T-cell (primary cell): ENCODE measurements at regions not wholly inside any gene's neighbourhood (a gene's known extent, or its start where the extent isn't known, plus 50 kb on each side); places are given as distances from the start of the nearest gene placed in this dataset.

Experiments used
- ATAC-seq, 4 experiments: fragments of 200-7000 bp in 3 of 4; fragments of 150-1000 bp in 1 of 4; cut with Tn5 transposase; replicated peaks in 1 of 4; 1 replicate in 3 of 4; 2 replicates in 1 of 4; pipeline ENCODE4 v1.10.0; 2021; ENCODE audit warnings: moderate library complexity in 3 of 4, mild to moderate bottlenecking in 2 of 4, moderate number of reproducible peaks in 1 of 4
- CTCF ChIA-PET, 2 donors: fragments of 300-600 bp; sonication (Branson Sonifier 250); formaldehyde crosslinking; loops; one replicate each; lab custom pipeline; 2022; ENCODE audit warnings: antibody characterized with exemption in 2 of 2; lab: Charles Lee
- POLR2A ChIA-PET, 2 donors: fragments of 300-600 bp; sonication (Branson Sonifier 250); formaldehyde crosslinking; loops; one replicate each; lab custom pipeline; 2022; ENCODE audit warnings: antibody characterized with exemption in 2 of 2; lab: Charles Lee
- DNase-seq, 35 experiments: peaks; one replicate each; pipeline versions ENCODE4 v3.0.0 to v3.0.0-alpha.2; 2013 to 2023
- H3K27ac ChIP-seq: one replicate; pipeline ENCODE4 v1.5.1; 2013; ENCODE audit warnings: low read length
- H3K27me3 ChIP-seq, 2 experiments: replicated peaks in 1 of 2; 1 replicate in 1 of 2; 2 replicates in 1 of 2; pipeline versions ENCODE4 v1.6.1 to v1.7.0; 2013; ENCODE audit warnings: low read length in 1 of 2, mixed read lengths in 1 of 2; ENCODE audit not compliant: control insufficient read depth in 2 of 2, insufficient read depth in 2 of 2; ENCODE audit errors: extremely low read depth in 1 of 2
- H3K36me3 ChIP-seq, 2 donors: 1 replicate in 1 of 2; 2 replicates in 1 of 2; pipeline versions ENCODE4 v1.6.1 to v1.7.0; 2013; ENCODE audit warnings: low read length in 1 of 2; ENCODE audit not compliant: control insufficient read depth in 2 of 2, insufficient read depth in 1 of 2; ENCODE audit errors: extremely low read depth in 1 of 2
- H3K4me1 ChIP-seq, 2 experiments: 1 replicate in 1 of 2; 2 replicates in 1 of 2; pipeline versions ENCODE4 v1.6.1 to v1.7.0; 2013; ENCODE audit warnings: low read length in 2 of 2, mixed read lengths in 1 of 2; ENCODE audit not compliant: insufficient read depth in 2 of 2, control insufficient read depth in 1 of 2; ENCODE audit errors: extremely low read depth in 1 of 2
- H3K4me3 ChIP-seq, 2 donors: 1 replicate in 1 of 2; 2 replicates in 1 of 2; pipeline versions ENCODE4 v1.5.1 to v1.7.0; 2013; ENCODE audit warnings: mild to moderate bottlenecking in 2 of 2, low read length in 1 of 2, moderate library complexity in 1 of 2; ENCODE audit not compliant: control insufficient read depth in 1 of 2; ENCODE audit errors: extremely low read depth in 1 of 2
- H3K9me3 ChIP-seq: 2 replicates; pipeline ENCODE4 v1.7.0; 2013
- H3K27ac Mint-ChIP-seq, 2 donors: one replicate each; pipeline ENCODE4 v1.8.0; 2020 to 2021; ENCODE audit warnings: mild to moderate bottlenecking in 2 of 2, mixed read lengths in 2 of 2
- H3K27me3 Mint-ChIP-seq, 2 donors: one replicate each; pipeline ENCODE4 v1.8.0; 2021 to 2022; ENCODE audit warnings: mixed read lengths in 2 of 2
- H3K36me3 Mint-ChIP-seq: one replicate; pipeline ENCODE4 v1.8.0; 2021; ENCODE audit warnings: mixed read lengths
- H3K4me1 Mint-ChIP-seq, 3 donors: one replicate each; pipeline ENCODE4 v1.8.0; 2020 to 2022; ENCODE audit warnings: mixed read lengths in 3 of 3, mild to moderate bottlenecking in 1 of 3
- H3K4me3 Mint-ChIP-seq, 3 donors: one replicate each; pipeline ENCODE4 v1.8.0; 2020 to 2022; ENCODE audit warnings: mild to moderate bottlenecking in 3 of 3, mixed read lengths in 3 of 3, moderate library complexity in 3 of 3
- H3K9me3 Mint-ChIP-seq, 3 donors: one replicate each; pipeline ENCODE4 v1.8.0; 2020 to 2022; ENCODE audit warnings: mixed read lengths in 3 of 3
- WGBS: methylation state at CpG from one replicate; pipeline ENCODE4 v1.1.5; 2013; ENCODE audit warnings: missing lambda C conversion rate; ENCODE audit not compliant: insufficient coverage; 5-methylcytosine and 5-hydroxymethylcytosine counted together

DNA sequence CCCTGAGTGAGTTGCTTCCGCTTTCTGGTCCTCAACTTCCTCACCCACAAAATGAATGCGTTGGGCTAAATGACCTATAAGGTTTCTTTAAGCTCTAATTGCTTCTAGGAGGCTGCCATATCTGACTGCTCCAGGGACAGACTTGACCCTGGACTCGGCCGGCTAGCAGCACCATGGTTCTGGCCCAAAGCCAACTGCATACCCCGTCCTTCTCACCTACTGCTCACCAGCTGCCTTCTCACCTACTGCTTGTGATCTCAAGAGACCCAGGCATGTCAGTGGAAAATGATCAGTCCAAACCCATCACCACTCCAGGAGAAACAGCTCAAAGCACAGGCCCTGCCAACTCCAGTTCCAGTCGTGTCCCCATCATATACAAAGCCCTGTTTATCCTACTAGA, 124.3 kb upstream of the IRX5 start:
- H3K27me3 ChIP-seq: peaks cover 0 to 2% of the 10 kb centered on the region in 2 experiments
- no peaks in the 10 kb centered on the region for H3K36me3 ChIP-seq
- no peak for ATAC-seq
- no peaks in the 10 kb centered on the region for H3K36me3 Mint-ChIP-seq
- H3K27me3 Mint-ChIP-seq: peaks cover 0 to 9% of the 10 kb centered on the region in 2 donors
- H3K27ac Mint-ChIP-seq: no peak overlapping the region
- H3K4me1 Mint-ChIP-seq: no peaks in the 10 kb centered on the region
- no peak overlapping the region for H3K27ac ChIP-seq
- 81% methylated on average over 5 of the region's 6 CpGs for WGBS
- DNase-seq: no peak
- no peaks in the 10 kb centered on the region for H3K9me3 ChIP-seq
- H3K9me3 Mint-ChIP-seq: peaks cover 0 to 5% (median 0%) of the 10 kb centered on the region in 3 donors
- no peaks in the 10 kb centered on the region for H3K4me1 ChIP-seq
- H3K4me3 Mint-ChIP-seq: no peak overlapping the region
- ChIA-PET CTCF (no interaction called here), POLR2A (no interaction called here)
- H3K4me3 ChIP-seq: no peak overlapping the region

DNA sequence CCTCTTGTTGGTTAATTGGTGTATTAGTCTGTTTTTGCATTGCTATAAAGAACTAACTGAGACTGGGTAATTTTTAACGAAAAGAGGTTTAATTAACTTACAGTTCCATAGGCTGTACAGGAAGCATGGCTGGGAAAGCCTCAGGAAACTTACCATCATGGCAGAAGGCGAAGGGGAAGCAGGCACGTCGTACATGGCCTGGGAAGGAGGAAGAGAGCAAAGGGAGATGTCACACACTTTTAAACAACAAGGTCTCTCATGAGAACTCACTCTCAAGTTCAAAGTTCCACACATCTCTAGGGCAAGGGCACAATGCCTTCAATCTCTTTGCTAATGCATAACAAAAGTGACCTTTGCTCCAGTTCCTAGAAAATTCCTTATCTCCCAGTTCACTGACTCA, 125.0 kb upstream of the IRX5 start:
- Mint-ChIP-seq H3K4me1 (no peaks in the 10 kb centered on the region), H3K9me3 (peaks cover 0 to 6% (median 2%) of the 10 kb centered on the region in 3 donors), H3K4me3 (no peak overlapping the region), H3K27me3 (peaks cover 0 to 15% of the 10 kb centered on the region in 2 donors), H3K36me3 (no peaks in the 10 kb centered on the region), H3K27ac (no peak overlapping the region)
- H3K4me1 ChIP-seq: no peaks in the 10 kb centered on the region
- H3K4me3 ChIP-seq: no peak overlapping the region
- no peak overlapping the region for H3K27ac ChIP-seq
- no peak for DNase-seq
- no peak for ATAC-seq
- no CpG with 5 or more reads among the region's 4 CpGs for WGBS
- peaks cover 0 to 2% of the 10 kb centered on the region in 2 experiments for H3K27me3 ChIP-seq
- no peaks in the 10 kb centered on the region for H3K9me3 ChIP-seq
- H3K36me3 ChIP-seq: no peaks in the 10 kb centered on the region
- ChIA-PET CTCF (no interaction called here), POLR2A (interaction anchor here in 1 of 2 donors (0.6 kb wide), 1 partner anchor 357 kb away, joined by 7 read pairs; no protein-coding TSS in a partner anchor)

DNA sequence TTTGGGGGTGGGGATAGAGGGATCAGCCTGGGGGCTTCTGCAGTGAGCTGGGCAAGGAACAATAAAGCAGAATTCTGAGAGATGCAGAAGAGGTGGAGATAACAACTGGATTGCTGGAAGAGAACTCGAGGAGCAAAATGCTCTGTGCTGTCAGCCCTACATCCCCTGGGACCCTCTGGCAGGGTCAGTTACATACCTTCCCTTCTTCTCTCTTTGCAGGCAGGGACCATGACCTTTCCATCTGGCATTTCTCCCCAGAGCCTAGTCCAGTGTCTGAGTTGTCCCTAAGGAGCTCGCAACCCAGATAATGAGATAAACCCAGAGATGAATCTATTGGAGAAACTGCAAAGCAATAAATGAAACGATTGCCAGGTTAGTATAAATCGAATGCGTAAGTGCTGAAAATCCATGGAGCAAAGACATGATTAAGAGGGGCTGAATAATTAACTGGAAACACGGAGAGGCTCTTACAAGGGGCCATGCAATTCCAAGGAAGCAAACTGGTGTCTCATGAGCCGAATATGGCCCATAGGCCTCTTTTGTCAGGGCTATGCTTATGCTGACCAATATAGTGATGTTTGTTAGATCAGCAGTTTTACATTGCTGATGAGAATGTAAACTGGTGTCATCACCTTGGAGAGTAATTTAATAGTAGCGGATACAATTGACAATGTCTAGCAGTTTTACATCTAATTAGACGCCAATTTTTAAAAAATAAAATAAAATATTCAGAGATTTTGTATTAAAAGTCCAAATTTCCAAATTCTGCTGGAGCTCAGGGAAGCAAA, 129.4 kb upstream of the IRX5 start:
- ATAC-seq (no peak), DNase-seq (no peak)
- H3K9me3 ChIP-seq: no peaks in the 10 kb centered on the region
- no peaks in the 10 kb centered on the region for H3K4me1 ChIP-seq
- Mint-ChIP-seq H3K4me1 (no peaks in the 10 kb centered on the region), H3K4me3 (no peak overlapping the region), H3K9me3 (peaks cover 18 to 22% (median 21%) of the 10 kb centered on the region in 3 donors), H3K27ac (no peak overlapping the region), H3K36me3 (no peaks in the 10 kb centered on the region), H3K27me3 (peaks cover 2 to 23% of the 10 kb centered on the region in 2 donors)
- peaks cover 0 to under 1% of the 10 kb centered on the region in 2 experiments for H3K27me3 ChIP-seq
- H3K36me3 ChIP-seq: no peaks in the 10 kb centered on the region
- no peak overlapping the region for H3K4me3 ChIP-seq
- POLR2A ChIA-PET: no interaction called here
- no peak overlapping the region for H3K27ac ChIP-seq
- 72% methylated on average over 5 of the region's 9 CpGs for WGBS
- CTCF ChIA-PET: no interaction called here

DNA sequence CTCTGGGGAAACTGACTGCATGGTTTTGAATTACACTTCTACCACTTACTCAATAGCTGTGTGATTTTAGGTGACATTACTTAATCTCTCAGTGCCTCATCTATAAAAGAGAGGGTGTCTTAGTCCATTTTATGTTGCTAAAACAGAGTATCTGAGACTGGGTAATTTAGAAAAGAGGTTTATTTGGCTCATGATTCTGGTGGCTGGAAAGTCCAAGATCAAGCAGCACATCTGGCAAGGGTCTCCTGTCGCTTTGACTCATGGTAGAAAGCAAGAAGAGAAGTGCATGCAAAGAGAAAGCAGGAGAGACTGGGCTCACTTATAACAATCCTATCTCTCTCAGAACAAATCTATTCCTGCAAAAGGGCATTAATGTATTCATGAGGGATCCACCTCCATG, 132.4 kb upstream of the IRX5 start:
- H3K36me3 Mint-ChIP-seq: no peaks in the 10 kb centered on the region
- ATAC-seq (no peak), DNase-seq (no peak)
- no peak overlapping the region for H3K4me3 Mint-ChIP-seq
- H3K27ac Mint-ChIP-seq: no peak overlapping the region
- no peaks in the 10 kb centered on the region for H3K4me1 Mint-ChIP-seq
- Histone ChIP-seq H3K9me3 (no peaks in the 10 kb centered on the region), H3K36me3 (no peaks in the 10 kb centered on the region), H3K4me1 (no peaks in the 10 kb centered on the region), H3K4me3 (no peak overlapping the region), H3K27me3 (peaks cover 0 to 6% of the 10 kb centered on the region in 2 experiments), H3K27ac (no peak overlapping the region)
- no CpG with 5 or more reads among the region's 1 CpG for WGBS
- ChIA-PET POLR2A (no interaction called here), CTCF (interaction anchor here in 1 of 2 donors (0.6 kb wide), 1 partner anchor 565 kb away, joined by 3 read pairs; no protein-coding TSS in a partner anchor)
- peaks cover 2 to 26% of the 10 kb centered on the region in 2 donors for H3K27me3 Mint-ChIP-seq
- peaks cover 18 to 22% (median 21%) of the 10 kb centered on the region in 3 donors for H3K9me3 Mint-ChIP-seq

DNA sequence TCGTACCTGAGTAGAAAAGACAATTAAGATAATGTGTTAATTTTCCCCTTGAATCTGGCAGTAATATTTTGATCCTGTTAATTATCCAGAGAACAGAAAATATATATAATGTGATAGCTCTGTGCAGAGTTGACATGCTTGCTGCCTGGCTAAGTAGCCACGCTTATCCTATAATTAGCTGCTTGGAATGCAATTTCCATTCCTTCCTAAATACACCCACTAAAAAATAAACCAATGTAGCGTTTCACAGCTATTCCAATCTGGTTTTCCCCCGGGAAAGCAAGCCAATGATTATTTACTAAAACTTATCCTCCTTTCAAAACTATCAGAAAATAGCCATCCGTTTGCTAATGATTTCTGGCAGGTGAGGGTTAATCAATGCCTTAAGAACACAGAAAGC, 134.5 kb upstream of the IRX5 start:
- CTCF ChIA-PET: no interaction called here
- H3K4me1 Mint-ChIP-seq: no peaks in the 10 kb centered on the region
- Histone ChIP-seq H3K27me3 (peaks cover 0 to 6% of the 10 kb centered on the region in 2 experiments), H3K4me3 (no peak overlapping the region), H3K27ac (no peak overlapping the region), H3K4me1 (no peaks in the 10 kb centered on the region), H3K9me3 (no peaks in the 10 kb centered on the region), H3K36me3 (no peaks in the 10 kb centered on the region)
- H3K9me3 Mint-ChIP-seq: peaks cover 16 to 22% (median 18%) of the 10 kb centered on the region in 3 donors
- H3K4me3 Mint-ChIP-seq: no peak overlapping the region
- peaks cover 4 to 18% of the 10 kb centered on the region in 2 donors for H3K27me3 Mint-ChIP-seq
- POLR2A ChIA-PET: no interaction called here
- ATAC-seq (no peak), DNase-seq (no peak)
- no peaks in the 10 kb centered on the region for H3K36me3 Mint-ChIP-seq
- no CpG with 5 or more reads among the region's 5 CpGs for WGBS
- H3K27ac Mint-ChIP-seq: no peak overlapping the region

DNA sequence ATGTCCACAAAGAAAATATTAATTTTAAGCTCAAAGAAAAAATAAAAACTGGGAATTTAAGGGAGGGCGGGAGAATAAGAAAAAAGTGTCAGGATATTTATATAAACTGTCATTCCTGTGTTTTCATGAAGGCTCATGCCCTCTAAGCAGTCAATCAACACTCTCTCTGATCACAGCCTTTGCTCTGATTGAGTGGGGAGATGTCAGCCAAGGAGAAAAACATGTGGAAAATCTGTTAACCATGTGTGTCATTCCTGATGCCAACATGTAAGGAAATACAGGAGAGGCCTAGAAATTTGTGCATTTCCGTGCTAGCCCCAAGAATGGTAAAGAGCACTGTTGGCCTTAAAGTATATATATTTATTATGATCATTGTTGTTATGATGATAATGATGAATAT, 137.9 kb upstream of the IRX5 start:
- ATAC-seq (no peak), DNase-seq (no peak)
- no peak overlapping the region for H3K27ac ChIP-seq
- no peaks in the 10 kb centered on the region for H3K4me1 ChIP-seq
- CTCF ChIA-PET: no interaction called here
- no peak overlapping the region for H3K4me3 Mint-ChIP-seq
- no peaks in the 10 kb centered on the region for H3K36me3 Mint-ChIP-seq
- H3K27ac Mint-ChIP-seq: no peak overlapping the region
- H3K4me1 Mint-ChIP-seq: no peaks in the 10 kb centered on the region
- peaks cover 0 to 6% of the 10 kb centered on the region in 2 experiments for H3K27me3 ChIP-seq
- POLR2A ChIA-PET: no interaction called here
- peaks cover 0 to 8% (median 5%) of the 10 kb centered on the region in 3 donors for H3K9me3 Mint-ChIP-seq
- H3K27me3 Mint-ChIP-seq: peaks cover 1 to 3% of the 10 kb centered on the region in 2 donors
- H3K36me3 ChIP-seq: no peaks in the 10 kb centered on the region
- no peak overlapping the region for H3K4me3 ChIP-seq
- no CpG with 5 or more reads among the region's 2 CpGs for WGBS
- no peaks in the 10 kb centered on the region for H3K9me3 ChIP-seq
